Nephron progenitor cell (in vitro differentiated cells): ENCODE measurements at regions not wholly inside any gene's neighbourhood (a gene's known extent, or its start where the extent isn't known, plus 50 kb on each side); places are given as distances from the start of the nearest gene placed in this dataset.

Experiments
- DNase-seq: peaks from one replicate; pipeline ENCODE4 v3.0.0; 2021
- H3K27ac Mint-ChIP-seq: 2 replicates; pipeline ENCODE4 v1.8.0; 2021; ENCODE audit warnings: mild to moderate bottlenecking, moderate library complexity, mixed read lengths
- H3K27me3 Mint-ChIP-seq: 2 replicates; pipeline ENCODE4 v1.8.0; 2021; ENCODE audit warnings: mild to moderate bottlenecking, low read depth, mixed read lengths; ENCODE audit not compliant: poor library complexity
- H3K36me3 Mint-ChIP-seq: 2 replicates; pipeline ENCODE4 v1.8.0; 2021; ENCODE audit warnings: low read depth, mixed read lengths
- H3K4me1 Mint-ChIP-seq: 2 replicates; pipeline ENCODE4 v1.8.0; 2021; ENCODE audit warnings: mixed read lengths
- H3K4me3 Mint-ChIP-seq: 2 replicates; pipeline ENCODE4 v1.8.0; 2021; ENCODE audit warnings: mild to moderate bottlenecking, moderate library complexity, mixed read lengths
- H3K9me3 Mint-ChIP-seq: 2 replicates; pipeline ENCODE4 v1.8.0; 2021; ENCODE audit warnings: mild to moderate bottlenecking, moderate library complexity, mixed read lengths
- CTCF ChIP-seq: fragments of 200-600 bp; sonication (generic); IDR thresholded peaks from 2 replicates; pipeline ENCODE4 v1.5.0; 2021; ENCODE audit warnings: antibody characterized with exemption

- DNase-seq, result no peak
- TF ChIP-seq CTCF, result no peak
- no peaks in the 10 kb centered on the region for H3K36me3 Mint-ChIP-seq
- peaks cover 31% of the 10 kb centered on the region for H3K4me1 Mint-ChIP-seq
- peaks cover 19% of the 10 kb centered on the region for H3K27me3 Mint-ChIP-seq
- H3K9me3 Mint-ChIP-seq, result no peaks in the 10 kb centered on the region
- no peak overlapping the region for H3K4me3 Mint-ChIP-seq
- H3K27ac Mint-ChIP-seq, result no peak overlapping the region
Observed at GRCh38 chr4:1492651-1493539, 86.7 kb upstream of the NKX1-1 start.

GRCh38 chr4:1492142-1492457 lies 85.9 kb upstream of the NKX1-1 start:
- H3K9me3 Mint-ChIP-seq, result peaks cover 7% of the 10 kb centered on the region
- no peak for DNase-seq
- peaks cover 31% of the 10 kb centered on the region for H3K4me1 Mint-ChIP-seq

GRCh38 chr4:1491328-1492141 lies 85.3 kb upstream of the NKX1-1 start:
- peaks cover 2% of the 10 kb centered on the region for H3K36me3 Mint-ChIP-seq
- peaks cover 13% of the 10 kb centered on the region for H3K9me3 Mint-ChIP-seq
- no peak overlapping the region for H3K27ac Mint-ChIP-seq
- H3K27me3 Mint-ChIP-seq, result peaks cover 30% of the 10 kb centered on the region
- peaks cover 31% of the 10 kb centered on the region for H3K4me1 Mint-ChIP-seq
- no peak for TF ChIP-seq CTCF
- H3K4me3 Mint-ChIP-seq, result no peak overlapping the region
- no peak for DNase-seq

More at GRCh38 chr4:1492142-1492457, 85.9 kb upstream of the NKX1-1 start:
- H3K27ac Mint-ChIP-seq, result no peak overlapping the region
- no peak for TF ChIP-seq CTCF
- no peak overlapping the region for H3K4me3 Mint-ChIP-seq
- H3K36me3 Mint-ChIP-seq, result no peaks in the 10 kb centered on the region
- peaks cover 27% of the 10 kb centered on the region for H3K27me3 Mint-ChIP-seq

- peaks cover 31% of the 10 kb centered on the region for H3K4me1 Mint-ChIP-seq
- peaks cover 8% of the 10 kb centered on the region for H3K36me3 Mint-ChIP-seq
- H3K27me3 Mint-ChIP-seq, result peaks cover 35% of the 10 kb centered on the region
- DNase-seq, result no peak
- peaks cover 21% of the 10 kb centered on the region for H3K9me3 Mint-ChIP-seq
- H3K27ac Mint-ChIP-seq, result no peak overlapping the region
- no peak for TF ChIP-seq CTCF
- H3K4me3 Mint-ChIP-seq, result no peak overlapping the region
Observed at GRCh38 chr4:1490654-1491327, 84.5 kb upstream of the NKX1-1 start.

DNA sequence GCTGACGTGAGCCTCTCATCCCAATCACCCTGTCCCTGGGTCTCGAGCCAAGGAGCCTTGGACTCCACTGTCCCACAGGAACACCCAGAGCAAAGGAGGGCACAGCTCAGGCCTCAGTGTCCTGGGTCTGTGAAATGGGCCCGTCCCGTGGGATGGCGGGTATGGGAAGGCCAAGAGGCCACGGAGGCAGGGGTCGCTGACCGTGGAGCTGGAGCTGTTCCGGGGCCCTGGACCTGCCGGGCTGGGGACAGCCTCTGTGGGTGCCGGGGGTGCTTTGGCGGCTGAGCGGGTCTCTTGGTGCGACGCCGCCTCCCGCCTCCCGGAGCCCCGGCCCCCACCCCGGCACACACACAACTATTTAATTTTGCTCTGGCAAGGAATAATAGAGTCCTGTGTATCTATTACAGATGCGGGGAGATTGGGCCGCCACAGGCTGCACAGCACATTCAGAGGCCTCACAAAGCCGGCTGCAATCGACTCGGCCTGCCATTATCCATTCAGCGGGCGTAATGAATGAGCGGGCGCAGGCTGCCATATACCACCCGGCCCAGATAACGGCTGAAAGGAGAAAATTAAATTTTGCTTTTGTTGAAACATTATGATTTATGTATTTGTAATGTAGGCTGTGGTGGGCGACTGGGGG lies 83.9 kb upstream of the NKX1-1 start:
- H3K27ac Mint-ChIP-seq, result no peak overlapping the region
- peaks cover 12% of the 10 kb centered on the region for H3K36me3 Mint-ChIP-seq
- H3K4me3 Mint-ChIP-seq, result no peak overlapping the region
- DNase-seq, result no peak
- peaks cover 28% of the 10 kb centered on the region for H3K4me1 Mint-ChIP-seq
- peaks cover 39% of the 10 kb centered on the region for H3K27me3 Mint-ChIP-seq
- no peak for TF ChIP-seq CTCF
- peaks cover 27% of the 10 kb centered on the region for H3K9me3 Mint-ChIP-seq
